Breast epithelium (tissue), 4 donors: ENCODE measurements at regions not wholly inside any gene's neighbourhood (a gene's known extent, or its start where the extent isn't known, plus 50 kb on each side); places are given as distances from the start of the nearest gene placed in this dataset.

Experiments
- DNase-seq, 2 donors: peaks; one replicate each; pipeline ENCODE4 v3.0.0-alpha.2; 2019; ENCODE audit warnings: low spot score in 2 of 2
- H3K27ac ChIP-seq, 2 donors: fragments of 200-600 bp; sonication (generic) in 1 of 2; one replicate each; pipeline ENCODE4 v1.5.1; 2016 to 2019; ENCODE audit warnings: mild to moderate bottlenecking in 1 of 2
- H3K27me3 ChIP-seq, 2 donors: fragments of 200-600 bp; sonication (generic) in 1 of 2; one replicate each; pipeline versions ENCODE4 v1.5.1 to v1.6.0; 2017 to 2019; ENCODE audit warnings: control low read depth in 1 of 2, mild to moderate bottlenecking in 1 of 2
- H3K36me3 ChIP-seq: fragments of 200-600 bp; one replicate; pipeline ENCODE4 v1.5.1; 2019
- H3K4me1 ChIP-seq, 2 donors: fragments of 200-600 bp; sonication (generic); one replicate each; pipeline ENCODE4 v1.5.1; 2016 to 2019; ENCODE audit warnings: control low read depth in 1 of 2
- H3K4me3 ChIP-seq, 3 donors: fragments of 200-600 bp; sonication (generic); 1 replicate in 2 of 3; 2 replicates in 1 of 3; pipeline ENCODE4 v1.5.1; 2016 to 2019; ENCODE audit warnings: mild to moderate bottlenecking in 3 of 3, moderate library complexity in 2 of 3
- H3K9me3 ChIP-seq, 2 donors: fragments of 200-600 bp; sonication (generic) in 1 of 2; one replicate each; pipeline ENCODE4 v1.5.1; 2016 to 2019; ENCODE audit warnings: control low read depth in 1 of 2
- CTCF ChIP-seq, 3 donors: fragments of 450-650 bp; IDR thresholded peaks; one replicate each; pipeline ENCODE4 v1.5.1; 2016 to 2017; ENCODE audit warnings: antibody characterized with exemption in 3 of 3, mild to moderate bottlenecking in 3 of 3, moderate library complexity in 3 of 3
- POLR2A ChIP-seq: fragments of 450-650 bp; IDR thresholded peaks from one replicate; pipeline ENCODE4 v1.6.1; 2016; ENCODE audit warnings: antibody characterized with exemption, mild to moderate bottlenecking, moderate library complexity
- POLR2AphosphoS5 ChIP-seq, 3 donors: sonication (generic); formaldehyde crosslinking; IDR thresholded peaks; one replicate each; pipeline ENCODE4 v1.6.1; 2017; ENCODE audit warnings: antibody characterized with exemption in 3 of 3
- intact Hi-C: fragments of 100-400 bp; cut with DNase I; formaldehyde crosslinking; loops from one replicate; pipeline ENCODE4 v1.15.1; 2023; ENCODE audit warnings: low total_unique reads

DNA sequence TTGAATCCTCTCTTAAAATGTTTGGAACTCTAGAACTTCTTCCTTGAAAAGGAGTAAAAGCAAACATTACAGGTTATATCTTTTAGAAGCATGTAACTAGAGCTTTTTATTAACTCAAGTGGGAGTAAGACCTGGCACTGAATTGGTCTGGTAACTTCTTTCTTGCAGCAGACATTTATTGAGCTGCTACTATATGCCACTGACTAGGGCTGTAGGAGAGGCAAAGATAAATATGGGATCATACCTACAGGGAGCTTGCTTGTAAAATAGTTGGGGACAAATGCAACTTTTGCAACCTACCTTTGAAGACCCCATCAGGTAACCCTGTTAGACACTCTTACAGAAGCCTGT lies 231.9 kb upstream of the TUT7 start:
- intact Hi-C loops: no loop called here

GRCh38 chr9:86585422-86586143 lies 231.4 kb upstream of the TUT7 start:
- Histone ChIP-seq H3K4me1 (no peaks in the 10 kb centered on the region), H3K4me3 (peak overlapping the region in 2 of 3 donors; percentile 1 to 36), H3K27me3 (no peaks in the 10 kb centered on the region), H3K36me3 (no peaks in the 10 kb centered on the region), H3K9me3 (no peaks in the 10 kb centered on the region), H3K27ac (peak overlapping the region; percentile 6 to 16)
- DNase-seq: no peak
- intact Hi-C loops: no loop called here
- no peak for TF ChIP-seq POLR2AphosphoS5 (IDR thresholded peaks at IDR 0.05)

More for the DNA sequence above, 231.9 kb upstream of the TUT7 start:
- H3K36me3 ChIP-seq: no peaks in the 10 kb centered on the region
- peak overlapping the region; percentile 6 to 16 for H3K27ac ChIP-seq
- peak overlapping the region in 1 of 3 donors; percentile 36 for H3K4me3 ChIP-seq
- H3K27me3 ChIP-seq: no peaks in the 10 kb centered on the region
- H3K9me3 ChIP-seq: no peaks in the 10 kb centered on the region
- no peak for DNase-seq
- no peak for TF ChIP-seq POLR2AphosphoS5 (IDR thresholded peaks at IDR 0.05)
- TF ChIP-seq CTCF (IDR thresholded peaks at IDR 0.05): no peak
- TF ChIP-seq POLR2A: no peak
- no peaks in the 10 kb centered on the region for H3K4me1 ChIP-seq

GRCh38 chr9:86580688-86581087 lies 226.5 kb upstream of the TUT7 start:
- Histone ChIP-seq H3K9me3 (no peaks in the 10 kb centered on the region), H3K36me3 (no peaks in the 10 kb centered on the region), H3K27ac (peak overlapping the region in 1 of 2 donors; percentile 9), H3K4me3 (no peak overlapping the region), H3K27me3 (no peaks in the 10 kb centered on the region), H3K4me1 (no peaks in the 10 kb centered on the region)
- DNase-seq: no peak
- TF ChIP-seq POLR2A: no peak
- no peak for TF ChIP-seq CTCF (IDR thresholded peaks at IDR 0.05)
- TF ChIP-seq POLR2AphosphoS5 (IDR thresholded peaks at IDR 0.05): no peak
- intact Hi-C loops: no loop called here

- no peaks in the 10 kb centered on the region for H3K36me3 ChIP-seq
- no peak for DNase-seq
- no peaks in the 10 kb centered on the region for H3K27me3 ChIP-seq
- intact Hi-C loops: no loop called here
- no peaks in the 10 kb centered on the region for H3K4me1 ChIP-seq
- TF ChIP-seq POLR2AphosphoS5 (IDR thresholded peaks at IDR 0.05): no peak
- no peak for TF ChIP-seq CTCF (IDR thresholded peaks at IDR 0.05)
- TF ChIP-seq POLR2A: no peak
- H3K9me3 ChIP-seq: no peaks in the 10 kb centered on the region
- H3K27ac ChIP-seq: no peak overlapping the region
- H3K4me3 ChIP-seq: no peak overlapping the region
Measured at GRCh38 chr9:86578722-86579121, 224.5 kb upstream of the TUT7 start.

DNA sequence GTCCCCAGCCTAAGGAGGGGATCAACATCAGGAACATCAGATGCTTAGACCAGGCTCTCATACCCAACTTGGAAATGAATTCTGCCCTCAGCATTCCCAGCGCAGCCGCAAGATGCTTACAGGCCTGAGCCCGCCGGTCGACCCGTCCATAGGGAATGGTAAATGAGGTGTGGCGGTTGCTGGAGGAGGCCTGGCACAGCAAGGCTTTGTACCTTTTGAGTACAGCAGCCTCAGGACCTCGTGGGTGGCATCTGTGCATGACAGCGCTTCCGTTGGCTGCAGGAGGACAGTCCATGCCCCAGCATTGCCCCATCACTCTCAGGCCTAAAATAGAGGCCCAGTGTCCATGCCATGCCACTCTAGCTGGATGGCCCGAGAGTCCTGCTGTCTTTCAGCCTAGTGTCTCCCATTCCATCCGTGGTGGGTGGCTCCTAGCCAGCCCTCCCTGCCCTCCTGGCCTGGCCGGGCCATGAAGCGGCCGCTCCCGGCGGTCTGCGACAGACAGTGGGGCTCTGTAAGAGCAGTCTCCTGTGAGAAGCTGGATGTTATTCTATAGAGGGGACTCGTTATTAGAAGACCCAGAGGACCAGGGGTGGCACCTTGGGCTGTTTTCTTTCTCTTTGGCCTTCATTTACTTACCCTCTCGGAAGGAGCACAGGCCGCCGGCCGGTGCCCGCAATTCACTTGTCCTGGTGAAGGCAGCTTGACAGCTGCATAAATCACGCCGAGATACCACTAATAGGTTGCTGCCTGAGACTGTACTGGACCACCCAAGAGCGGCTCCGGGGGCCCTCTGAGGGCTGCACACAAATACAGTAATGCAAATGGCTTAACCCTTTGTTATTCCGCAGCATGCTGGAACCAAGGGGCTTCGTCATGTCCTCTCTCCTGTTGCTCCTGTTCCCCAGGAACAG lies 223.5 kb upstream of the TUT7 start:
- intact Hi-C loops: no loop called here
- Histone ChIP-seq H3K36me3 (no peaks in the 10 kb centered on the region), H3K27me3 (no peaks in the 10 kb centered on the region), H3K4me3 (no peak overlapping the region), H3K27ac (no peak overlapping the region), H3K4me1 (no peaks in the 10 kb centered on the region), H3K9me3 (no peaks in the 10 kb centered on the region)
- TF ChIP-seq POLR2A (no peak), CTCF (IDR thresholded peaks at IDR 0.05) (no peak), POLR2AphosphoS5 (IDR thresholded peaks at IDR 0.05) (no peak)
- DNase-seq: no peak
